H1 (cell line): ENCODE measurements at regions not wholly inside any gene's neighbourhood (a gene's known extent, or its start where the extent isn't known, plus 50 kb on each side); places are given as distances from the start of the nearest gene placed in this dataset.

Source experiments
- ASH2L ChIP-seq: fragments of 200-600, 300-600 bp; sonication (generic); IDR thresholded peaks from one replicate; pipeline ENCODE4 v1.7.1; 2017; ENCODE audit warnings: low read length
- BRCA1 ChIP-seq: IDR thresholded peaks from 2 replicates; pipeline ENCODE4 v1.6.1; 2012; ENCODE audit warnings: low read depth, low read length, improper control_type of control experiment
- GABPA ChIP-seq: IDR thresholded peaks from 2 replicates; pipeline ENCODE4 v1.6.1; 2011; ENCODE audit warnings: mild to moderate bottlenecking, low read length, moderate library complexity, borderline replicate concordance; ENCODE audit not compliant: insufficient read depth
- NRF1 ChIP-seq: IDR thresholded peaks from 2 replicates; pipeline ENCODE4 v1.6.1; 2011; ENCODE audit warnings: mild to moderate bottlenecking, low read depth, low read length, improper control_type of control experiment
- PHF8 ChIP-seq: fragments of 200-600 bp; sonication (generic); conservative IDR thresholded peaks from 2 replicates; pipeline ENCODE4 v1.7.1; 2012; ENCODE audit warnings: low read depth, mild to moderate bottlenecking, inconsistent platforms, low read length, moderate library complexity
- POLR2A ChIP-seq, 2 experiments: IDR thresholded peaks; 1 replicate in 1 of 2; 2 replicates in 1 of 2; pipeline ENCODE4 v1.6.1; 2011; ENCODE audit warnings: low read depth in 2 of 2, low read length in 2 of 2, mild to moderate bottlenecking in 2 of 2; ENCODE audit errors: control extremely low read depth in 1 of 2
- POLR2AphosphoS5 ChIP-seq: IDR thresholded peaks from 2 replicates; pipeline ENCODE4 v1.6.1; 2011; ENCODE audit warnings: low read depth, low read length
- SIX5 ChIP-seq: IDR thresholded peaks from 2 replicates; pipeline ENCODE4 v1.6.1; 2011; ENCODE audit warnings: mild to moderate bottlenecking, low read depth, low read length
- SP1 ChIP-seq: IDR thresholded peaks from 2 replicates; pipeline ENCODE4 v1.6.1; 2011; ENCODE audit warnings: low read depth, low read length
- SP4 ChIP-seq: IDR thresholded peaks from 2 replicates; pipeline ENCODE4 v1.6.1; 2012; ENCODE audit warnings: low read length, inconsistent platforms
- YY1 ChIP-seq: IDR thresholded peaks from 2 replicates; pipeline ENCODE4 v1.6.1; 2011; ENCODE audit warnings: low read depth, mild to moderate bottlenecking, low read length
- TF ChIP-seq, protein P1 (sequence below), 3 experiments: IDR thresholded peaks; 1 replicate in 2 of 3; 2 replicates in 1 of 3; pipeline versions ENCODE4 v1.5.1 to v1.6.1; 2011; ENCODE audit warnings: low read length in 3 of 3, mild to moderate bottlenecking in 3 of 3, inconsistent platforms in 2 of 3, low read depth in 1 of 3, moderate library complexity in 1 of 3; ENCODE audit not compliant: insufficient read depth in 1 of 3; ENCODE audit errors: control extremely low read depth in 1 of 3
- TF ChIP-seq, protein P2 (sequence below): IDR thresholded peaks from 2 replicates; pipeline ENCODE4 v1.6.1; 2012; ENCODE audit warnings: inconsistent platforms
- TF ChIP-seq, protein P3 (sequence below): IDR thresholded peaks from 2 replicates; pipeline ENCODE4 v1.6.1; 2011; ENCODE audit warnings: low read length, improper control_type of control experiment

DNA sequence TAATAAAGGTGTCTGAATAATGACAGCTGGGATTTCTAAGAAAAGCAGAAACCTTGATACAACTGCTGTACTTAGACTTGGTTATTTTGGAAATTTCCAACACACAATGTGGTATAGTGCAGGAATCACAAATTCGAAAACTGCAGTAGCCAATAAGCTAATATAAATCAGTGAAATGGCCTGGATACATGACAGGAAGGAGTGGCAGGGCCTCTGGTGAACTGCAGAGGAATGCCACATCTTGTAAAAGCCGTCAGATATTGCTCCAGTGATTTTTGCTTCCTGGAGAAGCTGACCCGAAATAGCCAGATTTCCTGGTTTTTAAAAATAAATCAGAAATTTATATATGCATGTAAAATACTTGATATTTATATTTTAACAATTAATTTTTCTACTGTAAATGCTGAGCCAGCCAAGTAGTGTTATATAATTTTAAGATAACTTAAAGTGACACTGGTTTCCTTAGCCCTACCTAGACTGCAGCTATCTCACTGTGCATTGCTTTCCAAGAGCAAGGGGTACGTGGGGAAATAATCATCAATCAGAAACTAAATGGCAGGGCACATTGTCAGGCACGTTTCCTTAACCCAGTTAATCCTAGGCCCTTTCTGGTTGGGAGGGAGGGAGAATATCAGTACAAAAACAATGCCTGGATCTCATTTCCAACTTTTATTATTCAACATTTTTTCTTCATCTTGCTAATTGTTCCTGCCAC, 182.4 kb downstream of the RASEF start:
- TF ChIP-seq, protein P1, sequence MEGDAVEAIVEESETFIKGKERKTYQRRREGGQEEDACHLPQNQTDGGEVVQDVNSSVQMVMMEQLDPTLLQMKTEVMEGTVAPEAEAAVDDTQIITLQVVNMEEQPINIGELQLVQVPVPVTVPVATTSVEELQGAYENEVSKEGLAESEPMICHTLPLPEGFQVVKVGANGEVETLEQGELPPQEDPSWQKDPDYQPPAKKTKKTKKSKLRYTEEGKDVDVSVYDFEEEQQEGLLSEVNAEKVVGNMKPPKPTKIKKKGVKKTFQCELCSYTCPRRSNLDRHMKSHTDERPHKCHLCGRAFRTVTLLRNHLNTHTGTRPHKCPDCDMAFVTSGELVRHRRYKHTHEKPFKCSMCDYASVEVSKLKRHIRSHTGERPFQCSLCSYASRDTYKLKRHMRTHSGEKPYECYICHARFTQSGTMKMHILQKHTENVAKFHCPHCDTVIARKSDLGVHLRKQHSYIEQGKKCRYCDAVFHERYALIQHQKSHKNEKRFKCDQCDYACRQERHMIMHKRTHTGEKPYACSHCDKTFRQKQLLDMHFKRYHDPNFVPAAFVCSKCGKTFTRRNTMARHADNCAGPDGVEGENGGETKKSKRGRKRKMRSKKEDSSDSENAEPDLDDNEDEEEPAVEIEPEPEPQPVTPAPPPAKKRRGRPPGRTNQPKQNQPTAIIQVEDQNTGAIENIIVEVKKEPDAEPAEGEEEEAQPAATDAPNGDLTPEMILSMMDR (IDR thresholded peaks at IDR 0.05; ENCODE audit: control extremely low read depth in 1 of 3, insufficient read depth in 1 of 3, low read depth in 1 of 3, low read length in 3 of 3) = no peak
- TF ChIP-seq POLR2A (IDR thresholded peaks at IDR 0.05; ENCODE audit: control extremely low read depth in 1 of 2, low read depth in 2 of 2, low read length in 2 of 2) = no peak
- TF ChIP-seq PHF8 = no peak
- no peak for TF ChIP-seq GABPA
- TF ChIP-seq BRCA1 = no peak
- TF ChIP-seq ASH2L = no peak
- TF ChIP-seq SIX5 = no peak
- TF ChIP-seq YY1 = no peak
- TF ChIP-seq, protein P2, sequence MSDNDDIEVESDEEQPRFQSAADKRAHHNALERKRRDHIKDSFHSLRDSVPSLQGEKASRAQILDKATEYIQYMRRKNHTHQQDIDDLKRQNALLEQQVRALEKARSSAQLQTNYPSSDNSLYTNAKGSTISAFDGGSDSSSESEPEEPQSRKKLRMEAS = no peak
- no peak for TF ChIP-seq SP1
- TF ChIP-seq POLR2AphosphoS5 = no peak
- TF ChIP-seq SP4 = no peak
- no peak for TF ChIP-seq NRF1
- TF ChIP-seq, protein P3, sequence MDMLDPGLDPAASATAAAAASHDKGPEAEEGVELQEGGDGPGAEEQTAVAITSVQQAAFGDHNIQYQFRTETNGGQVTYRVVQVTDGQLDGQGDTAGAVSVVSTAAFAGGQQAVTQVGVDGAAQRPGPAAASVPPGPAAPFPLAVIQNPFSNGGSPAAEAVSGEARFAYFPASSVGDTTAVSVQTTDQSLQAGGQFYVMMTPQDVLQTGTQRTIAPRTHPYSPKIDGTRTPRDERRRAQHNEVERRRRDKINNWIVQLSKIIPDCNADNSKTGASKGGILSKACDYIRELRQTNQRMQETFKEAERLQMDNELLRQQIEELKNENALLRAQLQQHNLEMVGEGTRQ = no peak
